HG02852 (cell line): ENCODE measurements at regions not wholly inside any gene's neighbourhood (a gene's known extent, or its start where the extent isn't known, plus 50 kb on each side); places are given as distances from the start of the nearest gene placed in this dataset.
"Not testable (repeated sequence)": the region's sequence is repeated elsewhere in the genome, so short reads cannot be mapped to it uniquely, and the experiment has no call there.

Source experiments
- ATAC-seq: cut with Tn5 transposase; IDR thresholded peaks from one replicate; pipeline ENCODE4 v1.9.1; 2021; ENCODE audit warnings: mild to moderate bottlenecking, moderate library complexity; ENCODE audit not compliant: unreplicated experiment

DNA sequence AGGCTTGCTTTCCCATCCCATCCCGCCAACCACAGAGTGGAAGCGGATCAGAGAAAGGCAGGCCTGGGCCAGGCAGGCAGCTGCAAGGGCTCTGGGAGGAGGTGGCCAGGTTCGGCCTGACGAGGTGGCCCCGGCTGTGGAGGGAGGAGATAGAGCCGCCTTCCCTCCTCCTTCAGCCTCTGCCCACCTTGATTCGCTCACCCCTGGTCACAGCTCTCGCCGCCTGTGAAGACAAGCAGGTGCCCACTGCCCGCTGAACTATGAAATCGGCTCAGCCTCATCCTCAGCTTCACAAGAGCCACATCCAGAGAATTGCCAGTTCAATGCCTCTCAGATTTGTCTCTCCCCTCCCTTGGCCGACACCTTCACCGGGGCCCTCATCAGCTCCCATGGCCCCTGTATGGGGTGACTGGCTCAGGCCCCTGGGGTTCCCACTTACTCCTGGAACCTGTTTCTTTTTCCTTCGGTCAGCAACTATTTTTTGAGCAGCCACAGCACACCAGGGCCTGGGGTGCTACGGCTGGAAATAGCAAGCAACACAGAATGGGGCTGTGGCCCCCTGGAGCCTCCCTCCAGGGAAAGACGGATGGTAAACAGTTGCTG is 80.0 kb upstream of the CHST15 start:
- ATAC-seq = no peak

DNA sequence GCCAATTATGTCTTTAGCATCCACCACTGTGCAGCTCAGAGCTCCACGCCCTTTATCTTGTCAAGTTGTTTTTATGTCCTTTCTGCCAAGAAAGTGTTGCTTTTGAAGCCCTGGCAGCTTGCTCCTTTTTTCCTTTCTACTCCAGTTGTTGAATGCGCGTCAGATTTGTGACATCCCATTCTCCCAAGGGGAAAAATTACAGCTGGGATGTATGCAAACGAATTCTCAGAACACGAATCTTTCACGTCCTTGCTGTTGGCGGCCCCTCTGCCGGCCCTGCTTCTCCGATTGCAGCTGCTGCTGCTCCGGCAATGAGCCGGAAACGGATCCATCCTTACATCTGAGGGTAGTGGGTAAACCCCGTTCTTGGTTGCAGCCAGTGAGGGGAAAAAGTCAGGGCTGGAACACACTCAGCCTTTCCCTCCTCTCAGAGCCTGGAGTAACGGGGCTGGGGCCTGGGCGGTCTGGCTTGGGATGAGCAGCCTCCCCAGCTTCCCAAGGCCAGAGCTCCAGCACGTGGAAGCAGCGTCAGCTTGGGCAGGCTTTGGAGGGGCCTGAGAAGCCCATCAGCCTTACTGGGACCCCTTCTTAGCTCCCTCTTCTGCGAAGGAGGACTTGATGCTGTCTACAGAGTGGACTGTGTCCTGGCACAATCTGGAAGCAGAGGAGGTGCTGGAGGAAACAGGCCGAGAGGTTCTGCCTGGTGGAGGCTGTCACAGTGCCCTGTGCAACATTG is 79.0 kb upstream of the CHST15 start:
- no peak for ATAC-seq

DNA sequence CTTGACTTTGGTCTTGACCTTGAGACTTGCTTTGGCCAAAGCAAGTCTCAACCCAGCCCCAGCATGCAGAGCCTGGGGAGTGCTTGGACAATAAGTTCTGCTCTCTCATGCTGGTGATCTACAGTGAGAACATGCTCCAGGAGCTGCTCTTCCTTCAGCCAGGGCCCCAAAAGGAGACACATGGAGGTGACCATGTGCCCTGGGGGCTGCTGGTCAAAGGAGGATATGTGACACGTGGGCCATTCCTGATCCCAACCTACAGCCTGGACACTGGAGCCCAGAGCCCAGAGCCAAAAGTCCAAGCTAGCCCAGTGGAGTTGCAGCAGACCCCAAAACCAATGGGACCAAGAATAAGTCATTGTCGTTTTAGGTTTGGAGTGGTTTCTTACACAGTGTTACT is 78.2 kb upstream of the CHST15 start:
- ATAC-seq = no peak

DNA sequence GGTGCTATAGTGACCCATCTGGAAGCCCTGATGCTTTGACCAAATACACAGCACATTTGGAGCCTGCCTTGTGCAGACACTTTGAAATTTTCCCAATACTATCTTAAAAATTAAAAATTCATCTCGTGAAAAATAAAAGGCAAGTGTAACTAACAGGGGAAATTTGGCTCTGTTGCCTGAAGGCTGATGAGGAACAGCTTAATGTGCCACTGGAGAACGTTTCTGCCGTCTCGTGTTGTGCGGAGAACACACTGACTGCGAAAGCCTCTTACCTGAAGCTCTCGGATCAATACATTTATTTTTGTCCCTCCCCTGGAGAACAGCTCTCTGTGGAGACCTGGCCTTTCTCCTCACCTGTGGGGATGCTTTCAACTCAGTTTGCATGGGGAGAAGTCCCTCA is 77.2 kb upstream of the CHST15 start:
- ATAC-seq = no peak

GRCh38 chr10:124168991-124169802 is 75.8 kb upstream of the CHST15 start:
- ATAC-seq = no peak

- ATAC-seq = no peak
Observed at GRCh38 chr10:124168581-124168980, 75.2 kb upstream of the CHST15 start.

DNA sequence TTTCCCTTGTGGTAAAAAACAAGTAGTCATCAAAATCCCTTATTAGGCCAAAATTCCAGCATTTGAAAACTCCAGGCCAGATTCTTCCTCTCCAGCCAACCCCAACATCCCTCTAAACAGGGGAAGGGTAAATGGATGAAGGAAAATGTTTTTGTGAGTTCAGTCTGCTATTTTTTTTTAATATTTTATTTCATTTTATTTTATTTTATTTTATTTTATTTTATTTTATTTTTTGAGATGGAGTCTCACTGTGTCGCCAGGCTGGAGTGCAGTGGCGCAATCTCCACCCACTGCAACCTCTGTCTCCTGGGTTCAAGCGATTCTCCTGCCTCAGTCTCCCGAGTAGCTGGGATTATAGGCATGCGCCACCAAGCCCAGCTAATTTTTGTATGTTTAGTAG is 74.5 kb upstream of the CHST15 start:
- not testable (repeated sequence) for ATAC-seq

DNA sequence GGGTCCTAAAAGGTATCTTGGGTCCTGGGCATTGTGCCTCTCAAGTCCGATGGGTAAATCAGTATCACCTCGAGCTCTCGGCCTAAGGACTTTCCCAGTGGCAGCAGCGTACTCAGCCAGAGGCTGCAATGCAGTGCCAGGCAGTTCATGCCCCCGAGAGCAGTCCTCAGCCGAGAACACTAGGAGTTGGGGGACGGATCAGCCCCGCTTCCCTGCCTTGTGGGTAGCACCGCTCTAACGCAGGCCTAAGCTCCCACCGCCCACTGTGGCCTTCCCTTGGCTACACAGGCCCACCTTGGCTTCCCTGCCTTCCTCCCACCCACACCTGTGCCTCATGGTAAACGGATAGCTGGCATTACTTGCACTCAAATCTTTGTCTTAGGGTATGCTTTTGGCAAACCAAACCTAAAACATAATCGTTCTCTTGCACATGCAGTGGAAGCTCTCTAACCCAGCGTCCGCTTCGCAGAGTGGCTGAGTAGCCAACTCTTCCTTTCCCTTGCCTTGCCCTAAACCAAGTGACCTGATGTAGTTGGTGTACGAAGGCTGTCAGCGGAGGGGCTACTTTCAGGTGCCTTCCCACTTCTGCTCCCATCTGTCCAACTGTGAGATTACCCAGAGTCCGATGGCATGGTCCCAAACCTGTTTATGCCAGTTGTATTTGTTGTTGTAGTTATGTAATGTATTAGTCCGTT is 73.2 kb upstream of the CHST15 start:
- ATAC-seq = no peak

DNA sequence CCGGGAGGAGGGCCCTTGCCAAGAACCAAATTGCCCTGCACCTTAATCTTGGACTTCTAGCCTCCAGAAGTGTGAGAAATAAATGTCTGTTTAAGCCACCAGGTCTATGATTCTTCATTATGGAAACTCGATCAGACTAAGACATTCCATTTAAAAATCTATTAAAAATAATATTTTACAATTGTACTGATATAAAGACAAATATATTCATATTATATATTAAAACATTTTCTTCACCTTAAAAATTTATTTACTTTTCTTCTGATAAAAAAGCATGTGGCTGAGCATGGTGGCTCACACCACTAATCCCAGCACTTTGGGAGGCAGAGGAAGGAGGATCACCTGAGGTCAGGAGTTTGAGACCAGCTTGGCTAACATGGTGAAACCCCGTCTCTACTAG is 72.4 kb upstream of the CHST15 start:
- ATAC-seq = no peak

GRCh38 chr10:124165311-124165710 is 71.9 kb upstream of the CHST15 start:
- no peak for ATAC-seq

DNA sequence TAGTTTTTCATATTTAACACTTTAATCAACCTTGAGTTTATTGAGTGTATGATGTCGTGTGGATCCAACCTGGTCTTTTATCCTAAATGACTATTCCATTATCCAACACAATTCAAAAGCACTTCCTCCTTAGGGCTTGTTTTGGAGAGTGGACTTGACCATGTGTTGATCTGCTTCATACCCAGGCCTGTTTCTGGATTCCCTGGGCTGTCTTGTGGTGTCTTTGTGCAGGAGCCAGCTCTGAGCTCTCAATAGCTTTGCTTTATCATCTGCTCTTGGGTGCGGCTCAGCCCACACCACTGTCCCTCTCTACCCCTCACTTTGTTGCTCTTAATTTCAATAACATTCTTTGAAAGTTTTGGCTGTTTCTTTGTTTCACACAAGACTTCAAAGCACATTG is 70.9 kb upstream of the CHST15 start:
- ATAC-seq = no peak

DNA sequence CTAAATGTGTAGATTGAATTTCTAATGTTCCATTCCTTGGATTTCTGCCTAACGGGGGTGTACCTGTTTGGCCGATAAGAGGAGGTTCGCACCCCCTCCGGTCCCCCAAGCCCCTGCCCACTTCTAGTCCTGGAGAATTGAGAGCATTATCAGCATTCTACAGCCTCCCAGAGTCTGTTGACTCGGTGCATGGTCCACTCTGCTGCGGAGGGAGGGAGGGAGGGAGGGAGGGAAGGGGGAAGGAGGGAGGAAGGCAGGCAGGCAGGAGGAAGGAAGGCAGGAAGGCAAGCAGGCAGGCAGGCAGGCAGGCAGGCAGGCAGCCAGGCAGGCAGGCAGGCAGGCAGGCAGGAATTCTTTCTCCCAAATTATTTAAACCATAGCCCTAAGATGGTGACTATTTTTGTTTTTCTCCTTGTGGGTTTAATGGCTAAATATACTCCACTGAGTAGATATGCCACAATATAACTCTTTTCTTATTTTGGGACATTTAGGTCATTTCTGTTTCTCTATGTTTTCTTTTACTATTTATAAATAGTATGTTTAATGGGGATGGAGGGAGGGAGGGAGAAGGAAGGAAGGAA is 69.5 kb upstream of the CHST15 start:
- ATAC-seq = no peak

DNA sequence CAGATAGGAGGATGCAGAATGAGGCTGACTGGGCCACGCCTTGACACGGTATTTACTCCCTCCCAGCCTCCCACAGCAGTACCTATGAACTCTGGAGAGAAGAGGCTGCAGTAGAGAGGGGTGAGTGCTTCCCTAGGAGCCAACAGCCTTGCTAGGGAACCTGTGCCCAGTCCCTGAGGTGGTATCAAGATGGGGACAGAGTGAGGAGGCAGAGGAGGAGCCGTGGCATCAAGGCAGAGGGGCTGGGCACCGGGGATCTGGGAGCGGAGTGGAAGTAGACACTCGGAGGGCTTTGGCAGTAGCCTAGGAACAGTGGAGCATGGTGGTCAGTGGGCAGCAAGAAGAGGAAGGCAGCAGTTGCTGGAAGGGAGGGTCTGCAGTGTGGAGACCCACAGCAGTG is 68.7 kb upstream of the CHST15 start:
- no peak for ATAC-seq

GRCh38 chr10:124161601-124162000 is 68.2 kb upstream of the CHST15 start:
- no peak for ATAC-seq

DNA sequence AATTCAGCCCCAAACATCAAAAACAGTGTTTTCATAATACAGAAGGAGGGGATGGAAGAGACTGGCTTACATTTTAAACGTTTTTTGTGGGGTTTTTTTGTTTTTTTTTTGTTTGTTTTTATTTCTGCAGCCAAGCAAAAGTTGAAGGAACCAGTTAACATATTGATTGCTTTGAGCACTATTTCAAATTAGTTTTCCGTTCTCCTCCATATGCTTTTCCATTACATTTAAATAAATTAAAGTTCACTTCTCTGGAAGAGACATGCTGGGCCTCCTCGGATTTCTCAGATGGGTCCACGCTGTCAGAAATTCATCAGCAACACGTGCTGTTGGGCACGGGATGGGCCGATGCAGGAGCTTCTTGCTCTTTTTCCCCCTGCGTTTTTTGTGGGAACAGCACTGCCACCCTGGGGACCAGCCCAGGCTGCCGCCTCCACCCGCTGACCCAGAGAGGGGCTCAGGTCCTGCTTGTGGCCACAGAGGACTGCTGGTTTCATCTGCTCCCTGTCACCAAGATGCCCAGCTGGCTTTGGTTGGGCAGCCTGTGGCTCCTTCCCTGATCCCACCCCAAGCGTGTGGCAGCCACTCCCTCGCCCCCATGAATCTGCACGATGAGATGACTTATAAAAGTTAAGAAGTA is 67.7 kb upstream of the CHST15 start:
- ATAC-seq = no peak

DNA sequence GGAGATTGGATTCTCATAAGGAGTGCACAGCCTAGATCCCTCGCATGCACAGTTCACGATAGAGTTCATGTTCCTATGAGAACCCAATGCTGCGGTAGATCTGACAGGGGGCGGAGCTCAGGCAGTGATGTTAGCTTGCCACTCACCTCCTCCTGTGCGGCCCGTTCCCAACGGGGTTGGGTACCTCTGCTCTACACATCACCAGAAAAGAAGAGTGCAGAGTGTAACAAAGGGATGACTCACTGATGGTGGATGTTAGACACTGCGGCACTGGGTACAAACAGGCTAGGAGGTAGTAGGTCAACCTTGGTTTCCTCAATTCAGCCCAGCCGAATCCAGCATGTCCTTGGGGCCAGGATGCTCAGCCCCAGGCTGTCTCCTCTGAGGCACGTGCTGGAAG is 66.8 kb upstream of the CHST15 start:
- no peak for ATAC-seq

DNA sequence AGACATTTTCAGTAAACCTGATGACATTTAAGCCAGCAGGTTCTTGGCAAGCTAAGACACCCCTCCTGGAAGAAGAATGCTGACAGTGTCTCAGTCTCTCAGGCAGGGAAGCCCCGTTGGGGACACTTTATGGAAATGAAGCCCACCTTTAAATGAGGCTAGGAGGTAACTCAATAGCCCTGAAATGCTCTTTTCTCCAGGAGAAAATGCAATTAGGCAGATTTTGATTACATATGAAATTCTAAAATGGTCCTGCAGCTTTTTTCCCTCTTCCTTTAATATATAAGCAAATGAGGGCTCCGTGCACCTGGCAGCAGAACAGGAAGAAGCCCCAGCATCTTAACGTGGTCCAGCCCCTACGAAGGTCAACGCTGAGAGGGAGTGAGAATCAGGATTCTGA is 65.8 kb upstream of the CHST15 start:
- ATAC-seq = no peak

DNA sequence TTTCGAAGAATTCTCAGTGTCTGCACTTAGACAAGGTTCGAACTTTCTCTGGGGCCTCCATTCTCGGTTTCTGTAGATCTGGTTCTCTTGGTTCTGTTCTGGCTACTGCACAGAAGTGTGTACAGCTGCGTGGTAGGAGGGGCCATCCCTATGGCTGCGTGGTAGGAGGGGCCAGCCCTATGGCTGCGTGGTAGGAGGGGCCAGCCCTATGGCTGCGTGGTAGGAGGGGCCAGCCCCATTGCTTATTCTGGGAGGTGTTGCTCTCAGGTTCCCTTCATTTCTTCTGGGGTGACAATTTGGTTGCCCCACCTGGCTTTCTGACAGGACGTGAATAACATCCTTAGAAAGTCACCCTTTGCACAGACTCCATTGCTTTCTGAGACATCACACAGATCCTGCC is 65.2 kb upstream of the CHST15 start:
- no peak for ATAC-seq

- no peak for ATAC-seq
Observed at GRCh38 chr10:124157271-124157681, 63.9 kb upstream of the CHST15 start.

DNA sequence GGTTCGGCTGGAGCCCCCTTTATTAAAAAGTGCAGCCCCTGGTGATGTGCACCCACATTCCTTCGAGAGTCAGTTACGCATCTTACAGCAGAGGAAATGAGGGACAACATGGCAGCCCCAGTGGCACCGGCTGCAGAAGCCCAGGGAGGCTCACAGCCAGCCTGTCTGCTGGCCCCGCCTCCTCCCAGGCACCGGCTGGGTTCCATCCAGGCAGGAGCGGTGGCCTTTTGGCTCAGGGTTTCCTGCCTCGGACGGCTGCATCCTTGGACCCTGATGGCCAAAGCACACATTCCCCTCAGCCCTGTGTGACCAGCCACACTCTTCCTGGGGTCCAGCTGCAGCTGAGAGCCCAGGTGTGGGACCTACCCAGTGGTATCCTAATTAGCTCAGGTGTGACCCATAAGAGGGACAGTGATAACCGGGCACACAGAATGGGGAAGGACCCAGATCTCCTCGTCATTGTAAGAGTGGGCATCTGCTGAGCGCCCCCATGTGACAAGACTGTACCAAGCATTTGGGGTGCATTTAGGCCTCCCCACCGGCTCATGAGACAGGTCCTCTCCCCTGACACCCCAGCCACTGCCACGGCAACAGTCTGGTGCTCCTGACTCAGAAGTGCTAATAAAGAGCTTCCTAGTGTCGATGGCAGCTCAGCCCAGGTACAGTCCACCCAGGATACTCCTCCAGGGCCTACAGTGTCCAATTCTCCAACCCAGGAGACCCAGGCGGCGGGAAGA is 63.3 kb upstream of the CHST15 start:
- no peak for ATAC-seq
